SK-N-DZ (cell line): ENCODE measurements at regions not wholly inside any gene's neighbourhood (a gene's known extent, or its start where the extent isn't known, plus 50 kb on each side); places are given as distances from the start of the nearest gene placed in this dataset.

Experiments used
- DNase-seq: peaks from one replicate; pipeline ENCODE4 v3.0.0-alpha.2; 2015; ENCODE audit warnings: low spot score

DNA sequence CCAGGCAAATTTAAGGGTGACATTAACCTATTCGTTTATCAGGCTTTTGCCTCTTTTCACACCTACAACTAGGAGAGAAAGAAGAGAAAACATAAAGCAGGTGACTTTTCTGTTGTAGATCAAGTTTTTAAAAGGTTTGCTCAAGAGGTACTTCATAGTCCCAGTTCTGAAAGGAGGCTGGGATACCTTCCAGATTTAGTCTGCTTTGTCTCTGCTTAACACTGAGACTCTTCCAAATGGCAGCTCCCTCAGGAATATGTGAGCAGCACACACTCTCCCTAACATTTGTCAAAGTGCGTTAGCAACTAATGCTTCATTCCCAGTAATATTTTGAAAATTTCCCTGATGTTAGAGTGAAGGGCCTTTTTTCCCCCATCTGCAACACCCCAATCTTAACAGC lies 133.7 kb upstream of the RASSF8 start:
- DNase-seq = no peak

DNA sequence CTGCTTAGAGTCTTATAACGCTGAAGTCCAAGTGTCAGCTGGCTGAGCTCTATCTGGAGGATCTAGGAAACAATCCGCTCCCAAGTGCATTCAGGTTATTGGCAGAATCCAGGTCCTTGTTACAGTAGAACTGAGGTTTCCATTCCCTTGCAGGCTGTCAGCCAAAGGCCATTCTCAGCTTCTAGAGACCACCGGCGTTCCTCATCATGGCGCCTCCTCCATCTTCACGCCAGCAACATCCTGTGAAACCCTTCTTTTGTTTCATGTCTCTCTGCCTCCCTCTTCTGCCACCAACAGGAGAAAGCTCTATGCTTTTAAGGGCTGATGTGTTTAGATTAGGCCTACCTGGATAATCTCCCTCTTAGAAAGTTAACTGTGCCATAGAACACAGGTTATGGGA lies 133.0 kb upstream of the RASSF8 start:
- peak; percentile 24 for DNase-seq

DNA sequence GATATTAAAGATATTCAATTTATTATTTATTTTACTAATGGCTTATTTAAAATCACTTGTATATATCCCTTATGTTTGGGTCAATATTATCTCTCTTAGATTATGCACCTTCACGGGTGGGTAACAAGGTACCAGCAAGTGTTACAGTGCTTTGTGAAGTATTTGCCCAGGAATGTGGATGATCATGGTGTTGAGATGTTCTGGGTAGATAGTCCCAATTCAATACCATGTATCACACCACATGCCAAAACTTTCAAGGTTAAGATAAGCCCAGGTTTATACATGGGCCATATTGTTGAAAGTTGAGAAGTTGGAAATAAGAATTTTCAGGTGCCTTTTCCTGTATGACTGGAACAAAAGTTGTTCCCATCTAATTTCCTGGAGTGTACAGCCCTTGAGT lies 131.3 kb upstream of the RASSF8 start:
- no peak for DNase-seq

DNA sequence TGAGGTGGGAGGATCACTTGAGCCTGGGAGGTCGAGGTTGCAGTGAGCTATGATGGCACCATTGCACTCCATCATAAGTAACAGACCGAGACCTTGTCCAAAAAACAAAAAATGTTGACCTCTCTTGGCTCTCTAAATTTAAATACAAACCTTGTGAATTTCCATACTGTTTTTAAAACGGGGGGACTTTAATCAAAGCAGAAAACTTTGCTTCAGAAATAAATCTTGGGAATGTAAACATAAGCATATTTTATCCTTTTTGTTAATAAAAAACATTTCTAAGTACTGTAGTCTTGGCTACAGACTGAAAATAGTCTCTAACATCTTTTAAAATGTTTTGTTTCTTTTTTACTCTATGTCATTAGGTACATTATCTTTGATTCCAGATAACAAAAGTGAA lies 130.7 kb upstream of the RASSF8 start:
- DNase-seq = no peak

DNA sequence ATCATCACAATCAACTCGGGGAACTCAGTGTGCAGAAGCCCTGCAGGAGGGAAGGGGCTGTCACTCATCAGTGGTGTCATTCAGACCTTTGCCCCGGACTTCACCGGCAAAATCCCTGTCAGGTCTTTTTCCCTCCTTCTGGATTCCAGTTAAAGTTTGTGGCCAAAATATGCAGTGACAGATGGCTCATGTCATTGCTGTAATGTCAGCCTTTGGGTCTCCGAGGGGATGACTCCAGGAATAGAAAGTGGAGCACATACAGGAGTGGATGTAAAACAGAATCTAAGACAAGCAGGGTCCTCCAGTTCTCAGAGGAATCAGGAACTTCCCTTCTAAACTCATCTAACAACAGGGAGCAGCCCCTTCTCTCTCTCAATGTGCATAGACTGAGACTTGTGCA lies 130.3 kb upstream of the RASSF8 start:
- no peak for DNase-seq

DNA sequence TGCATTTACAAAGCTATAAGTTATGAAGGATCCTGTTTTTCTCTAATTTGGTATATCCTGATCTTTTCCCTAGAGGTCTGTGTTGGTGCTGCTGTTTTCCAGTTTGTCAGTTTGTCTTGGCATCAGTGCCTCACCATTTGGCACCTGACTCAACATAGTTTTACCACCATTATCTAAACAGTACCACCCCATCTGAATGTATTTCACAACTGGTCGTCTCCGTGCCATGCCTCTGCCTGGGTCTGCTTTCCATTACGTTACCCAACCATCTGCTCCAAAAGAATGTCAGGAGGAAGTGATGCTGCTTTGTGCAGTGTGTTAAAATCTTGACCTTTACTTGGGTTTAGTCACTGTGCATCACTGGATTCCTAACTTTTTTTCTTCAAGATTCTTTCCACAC lies 129.3 kb upstream of the RASSF8 start:
- no peak for DNase-seq

DNA sequence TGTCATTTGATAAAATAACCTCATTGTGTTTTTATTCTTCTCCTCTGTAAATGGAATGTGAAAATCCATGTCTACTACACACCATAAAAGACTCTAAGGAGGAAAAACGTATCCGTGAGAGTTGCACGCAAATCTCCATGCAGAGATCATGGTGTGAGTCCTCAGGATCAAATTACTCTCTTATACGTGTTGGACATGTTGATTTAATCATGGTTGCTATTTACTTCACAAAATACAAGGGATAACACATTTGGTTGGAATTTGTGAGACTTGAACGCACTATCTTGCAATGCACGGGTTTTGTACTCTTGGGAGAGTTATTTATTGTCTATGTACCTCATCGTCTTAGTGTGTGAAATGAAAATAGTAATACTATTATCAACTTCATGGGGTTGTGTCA lies 128.0 kb upstream of the RASSF8 start:
- no peak for DNase-seq

DNA sequence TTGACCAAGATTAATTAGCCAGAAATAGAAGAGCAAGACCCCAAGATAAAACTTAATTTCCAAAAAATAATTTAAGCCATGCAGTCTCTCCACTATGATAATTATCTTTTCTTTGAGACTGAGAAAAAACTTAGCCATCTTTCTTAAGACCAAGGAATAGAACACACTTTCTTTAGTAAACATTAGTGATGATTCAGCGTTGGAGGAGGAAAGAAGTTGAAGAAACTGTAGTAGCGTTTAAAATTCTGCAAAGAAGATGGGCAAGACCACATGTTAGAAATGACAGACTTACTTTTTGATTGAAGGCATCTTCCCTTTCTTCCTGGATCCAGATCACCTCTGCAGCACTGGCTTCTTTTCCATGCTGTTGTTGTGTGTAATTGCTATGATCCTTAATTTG lies 124.8 kb upstream of the RASSF8 start:
- no peak for DNase-seq

DNA sequence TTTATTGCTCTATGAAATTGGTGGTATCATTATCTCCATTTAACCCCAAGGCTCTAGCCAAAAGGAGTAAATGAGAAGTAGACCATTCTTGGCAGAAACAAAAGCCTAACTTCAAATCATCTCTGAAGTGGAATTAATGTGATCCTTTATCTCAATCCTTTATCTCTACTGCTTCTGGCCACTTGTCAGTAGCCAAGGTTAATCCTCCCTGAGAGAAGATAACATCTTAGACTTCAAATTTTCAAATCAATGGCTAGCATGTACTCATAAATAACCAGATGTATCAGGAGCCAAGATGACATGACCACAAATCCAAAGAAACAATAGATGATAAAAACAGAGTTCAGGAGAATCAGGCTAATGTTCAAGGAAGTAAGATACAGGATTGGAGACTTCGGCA lies 123.1 kb upstream of the RASSF8 start:
- DNase-seq = peak; percentile 46

DNA sequence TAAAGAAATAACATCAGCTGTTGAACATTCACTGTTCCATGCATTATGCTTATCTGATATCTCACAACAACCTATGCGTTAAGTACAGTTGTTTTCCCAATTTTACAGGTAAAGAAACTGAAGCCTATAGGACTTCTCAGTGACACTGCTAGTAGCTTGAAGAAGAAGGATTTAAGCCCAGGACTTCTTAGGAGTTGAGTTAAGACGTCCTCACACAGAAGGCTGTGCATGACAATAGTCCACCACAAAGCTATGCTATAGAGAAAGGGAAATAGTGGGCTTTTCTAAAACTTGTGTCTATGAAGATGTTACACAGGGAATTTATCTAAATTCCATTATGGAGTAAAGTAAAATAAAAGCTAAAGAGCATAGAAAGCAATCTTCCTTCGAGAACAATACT lies 120.5 kb upstream of the RASSF8 start:
- no peak for DNase-seq

DNA sequence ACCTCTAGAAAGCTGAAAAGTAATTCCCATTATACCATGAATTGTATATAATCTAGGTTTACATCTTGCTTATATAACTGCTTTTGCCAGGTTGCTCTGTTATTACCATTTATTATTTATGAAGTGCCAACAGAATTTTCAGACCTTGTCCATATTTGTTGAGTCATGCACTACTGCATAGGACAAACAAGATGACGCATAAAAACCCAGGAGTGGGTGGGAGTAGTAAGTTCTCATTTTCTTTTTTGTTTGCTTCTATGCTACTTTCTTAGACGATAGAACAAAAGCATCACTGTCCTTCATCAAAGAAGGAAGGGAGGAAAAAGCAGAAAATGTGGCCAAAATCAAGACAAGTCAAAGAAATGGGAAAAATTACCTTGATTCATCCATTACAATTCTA lies 119.0 kb upstream of the RASSF8 start:
- DNase-seq = no peak

DNA sequence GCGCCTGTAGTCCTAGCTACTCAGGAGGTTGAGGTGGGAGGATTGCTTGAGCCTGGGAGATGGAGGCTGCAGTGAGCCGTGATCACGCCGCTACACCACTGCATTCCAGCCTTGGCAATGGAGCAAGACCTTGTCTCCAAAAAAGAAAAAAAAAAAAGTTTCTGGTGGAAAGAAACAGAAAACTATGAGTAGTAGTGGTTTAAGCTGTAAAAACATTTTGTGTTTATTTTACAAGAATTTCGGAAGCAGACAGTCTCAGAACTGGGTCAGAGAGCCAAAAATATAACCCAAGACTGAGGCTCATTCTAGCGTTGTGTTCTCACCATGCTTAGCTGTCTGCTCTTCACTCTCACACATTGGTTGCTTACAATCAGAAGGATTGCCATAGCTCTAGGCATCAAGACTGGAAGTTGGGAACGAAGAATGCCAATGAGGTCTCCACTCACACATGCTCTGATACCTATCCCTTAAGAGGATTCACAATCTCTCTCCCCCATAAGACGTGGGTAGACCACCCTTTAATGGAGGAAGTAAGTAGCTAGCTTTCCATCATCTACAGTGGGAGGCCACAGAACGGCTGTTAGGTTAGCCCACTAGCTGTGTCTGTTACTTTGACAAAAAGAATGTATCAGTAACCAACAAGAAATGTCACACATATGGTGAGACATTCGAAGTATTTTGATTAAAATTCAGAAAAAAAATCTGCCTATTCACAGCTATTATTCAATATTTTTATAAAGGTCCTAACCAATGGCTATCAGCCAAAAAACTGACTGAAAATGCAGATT lies 117.6 kb upstream of the RASSF8 start:
- DNase-seq = no peak

DNA sequence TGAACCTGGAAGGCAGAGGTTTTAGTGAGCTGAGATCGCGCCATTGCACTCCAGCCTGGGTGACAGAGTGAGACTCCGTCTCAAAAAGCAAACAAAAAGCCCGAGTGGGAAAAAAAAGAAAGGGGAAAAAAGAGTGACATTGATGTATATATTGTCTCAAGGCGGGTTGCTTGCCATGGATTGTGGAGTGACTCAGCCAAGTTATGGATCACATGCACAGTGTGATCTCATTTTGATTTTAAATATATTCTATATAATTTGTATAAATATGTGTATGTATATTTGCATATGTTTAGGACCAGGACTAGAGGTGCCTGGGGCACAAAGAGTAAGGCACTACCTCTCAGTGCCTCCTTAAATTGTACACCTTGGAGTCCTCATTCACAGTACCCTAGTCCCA lies 116.2 kb upstream of the RASSF8 start:
- no peak for DNase-seq

DNA sequence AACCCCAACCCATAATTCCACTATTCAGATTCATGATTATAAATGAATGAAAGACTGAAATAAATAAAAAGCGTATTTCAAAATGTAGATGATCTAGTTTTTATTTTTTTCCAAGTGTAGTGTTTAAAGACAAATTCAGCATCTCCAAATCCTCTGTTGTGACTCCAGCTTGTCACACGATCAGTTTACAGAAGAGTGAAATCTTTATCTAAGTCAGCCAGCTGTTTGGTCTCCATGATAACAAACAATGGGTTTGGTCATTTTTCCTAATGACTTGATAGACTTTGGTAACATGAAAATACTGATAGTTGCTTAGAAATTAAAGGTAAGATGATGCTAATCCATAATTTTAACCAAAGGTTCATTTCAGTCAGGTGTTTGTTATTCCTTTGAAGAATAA lies 114.5 kb upstream of the RASSF8 start:
- no peak for DNase-seq

DNA sequence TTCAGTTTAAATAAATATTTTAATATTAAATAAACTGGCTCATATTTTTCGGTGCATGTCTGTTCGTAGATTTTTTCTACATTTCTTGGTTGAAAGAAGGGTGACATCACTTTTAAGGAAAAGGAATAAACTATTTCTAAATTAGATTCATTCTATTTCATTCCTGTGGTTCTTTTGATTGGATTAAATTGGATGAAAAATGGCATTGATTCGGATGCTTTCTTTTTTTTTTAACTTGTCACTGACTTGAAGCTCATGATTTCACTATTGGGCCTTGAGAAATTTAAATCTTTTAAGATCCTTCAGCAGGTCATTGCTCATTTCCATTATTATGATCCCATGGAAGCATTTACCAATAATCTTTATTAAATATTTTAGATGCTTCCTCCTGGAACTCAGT lies 113.1 kb upstream of the RASSF8 start:
- DNase-seq = no peak

DNA sequence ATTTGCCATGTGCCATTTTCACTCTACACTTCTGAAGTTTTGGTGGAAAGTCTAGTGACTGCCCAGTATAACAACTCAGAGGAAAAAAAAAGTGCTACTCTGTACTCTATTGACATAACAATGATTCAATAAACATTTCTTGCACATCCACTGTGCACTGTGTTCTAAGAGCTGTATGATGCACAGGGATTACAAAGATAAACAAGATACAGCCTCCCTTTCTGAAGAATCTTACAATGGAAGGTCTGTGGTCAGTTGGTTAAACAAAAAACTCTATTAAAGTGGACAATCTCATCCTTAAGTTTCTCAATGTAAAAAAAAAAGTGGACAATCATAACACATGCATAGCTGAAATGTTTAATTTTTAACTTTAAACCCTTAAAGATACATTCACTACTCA lies 105.7 kb upstream of the RASSF8 start:
- no peak for DNase-seq

DNA sequence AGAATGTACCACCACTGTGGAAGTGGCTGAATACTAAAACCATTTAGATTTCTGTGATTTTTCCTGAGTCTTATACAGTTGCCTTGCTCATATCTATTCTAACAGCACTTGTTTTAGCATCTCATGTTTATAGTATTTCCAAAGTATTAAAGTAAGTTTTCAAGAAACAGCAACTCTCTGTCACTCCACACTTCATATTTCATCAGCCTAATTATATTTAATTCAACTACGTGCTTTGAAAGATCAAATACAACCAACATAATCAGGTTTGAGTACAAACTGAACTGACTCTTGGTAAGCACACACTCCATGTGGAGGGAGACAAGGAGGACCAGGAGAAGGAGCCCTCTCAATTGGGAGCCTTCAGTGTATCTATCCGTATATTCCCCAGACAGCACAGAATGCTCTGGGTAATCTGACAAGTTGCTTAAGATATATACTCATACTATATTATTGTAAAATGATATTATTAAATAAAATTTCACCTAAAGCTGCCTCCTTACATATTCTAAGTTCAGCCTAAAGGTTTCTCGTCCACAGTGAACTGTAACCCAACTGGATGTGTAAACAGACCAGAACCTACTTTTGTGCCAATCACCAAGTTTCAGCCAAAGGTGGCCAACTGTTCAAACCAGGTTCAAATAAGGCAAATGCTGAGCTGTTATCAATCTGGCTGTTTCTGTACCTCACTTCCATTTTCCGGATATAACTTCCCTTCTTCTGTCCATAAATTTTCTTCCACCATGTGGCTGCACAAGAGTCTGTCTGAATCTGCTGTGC lies 105.0 kb upstream of the RASSF8 start:
- no peak for DNase-seq

DNA sequence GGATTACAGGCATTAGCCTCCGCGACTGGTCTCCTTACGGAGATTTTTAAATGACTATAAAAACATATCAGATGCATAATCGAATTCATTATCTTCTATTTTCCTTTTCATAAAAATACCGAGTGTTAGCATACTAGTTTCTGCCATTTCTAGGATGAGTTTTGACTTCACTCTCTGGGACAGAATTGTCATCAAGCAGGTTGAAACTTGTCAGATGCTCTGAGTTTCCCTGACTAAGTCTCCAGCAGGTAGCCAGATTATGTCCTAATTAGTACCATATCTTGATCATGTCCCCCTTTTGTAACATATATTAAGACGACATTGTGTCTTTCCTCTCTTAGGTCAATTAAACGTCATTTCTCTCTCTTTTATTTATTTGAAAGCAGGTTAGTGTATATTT lies 103.5 kb upstream of the RASSF8 start:
- no peak for DNase-seq

DNA sequence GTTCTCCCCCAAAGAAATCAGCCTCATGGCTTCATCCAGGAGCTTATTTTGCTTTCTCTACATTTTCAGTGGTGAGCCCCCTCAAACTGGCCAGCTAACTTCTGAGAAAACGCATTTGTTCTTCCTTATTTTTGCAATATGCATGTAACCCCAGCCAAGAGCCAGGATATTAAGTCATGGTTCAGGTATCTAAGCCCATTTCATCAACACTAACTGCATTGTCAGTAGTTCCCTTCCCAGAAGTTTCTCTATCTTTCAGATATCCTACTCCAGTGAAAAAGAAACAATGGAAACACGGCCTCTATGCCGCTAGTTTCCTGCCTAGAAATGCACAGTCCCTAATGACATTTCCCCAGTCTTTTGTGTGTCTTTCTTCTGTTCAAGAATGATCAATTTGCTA lies 102.8 kb upstream of the RASSF8 start:
- no peak for DNase-seq

DNA sequence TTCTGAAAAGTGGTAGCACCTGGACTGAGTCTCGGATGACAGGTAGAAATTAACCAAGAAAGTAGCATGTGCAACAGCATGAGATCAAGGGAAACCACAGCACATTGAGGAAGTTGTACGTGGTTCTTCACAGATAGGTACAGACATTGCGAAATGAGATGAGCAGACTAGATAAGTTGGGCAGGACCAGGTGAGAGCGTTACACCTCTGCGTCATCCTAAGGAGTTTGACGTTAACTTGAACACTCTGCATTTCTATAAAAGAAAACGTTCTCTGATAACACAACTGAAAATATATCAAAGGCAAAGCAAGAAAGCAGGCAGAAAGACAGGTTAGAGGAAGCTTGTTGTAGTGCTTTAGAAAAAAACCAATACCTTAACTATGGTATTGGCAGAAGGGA lies 98.5 kb upstream of the RASSF8 start:
- DNase-seq = no peak

DNA sequence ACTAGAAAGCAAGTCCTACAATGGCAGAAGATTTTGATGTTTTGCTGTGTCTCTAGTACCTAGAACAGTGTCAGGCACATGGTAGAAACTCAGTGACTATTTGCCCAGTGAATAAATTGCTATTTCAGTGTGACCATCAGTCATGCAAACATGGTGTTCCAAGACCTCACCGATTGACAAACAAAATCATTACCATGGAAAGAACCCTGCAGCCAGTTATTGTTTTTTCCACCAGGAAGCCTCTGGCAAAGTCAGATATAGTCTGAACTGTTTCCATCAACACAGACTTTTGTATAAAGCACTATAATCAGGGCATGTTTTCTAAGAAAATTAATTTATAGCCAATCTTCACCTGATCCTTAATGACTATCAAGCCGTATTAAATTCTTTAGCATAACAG lies 97.3 kb upstream of the RASSF8 start:
- DNase-seq = no peak

DNA sequence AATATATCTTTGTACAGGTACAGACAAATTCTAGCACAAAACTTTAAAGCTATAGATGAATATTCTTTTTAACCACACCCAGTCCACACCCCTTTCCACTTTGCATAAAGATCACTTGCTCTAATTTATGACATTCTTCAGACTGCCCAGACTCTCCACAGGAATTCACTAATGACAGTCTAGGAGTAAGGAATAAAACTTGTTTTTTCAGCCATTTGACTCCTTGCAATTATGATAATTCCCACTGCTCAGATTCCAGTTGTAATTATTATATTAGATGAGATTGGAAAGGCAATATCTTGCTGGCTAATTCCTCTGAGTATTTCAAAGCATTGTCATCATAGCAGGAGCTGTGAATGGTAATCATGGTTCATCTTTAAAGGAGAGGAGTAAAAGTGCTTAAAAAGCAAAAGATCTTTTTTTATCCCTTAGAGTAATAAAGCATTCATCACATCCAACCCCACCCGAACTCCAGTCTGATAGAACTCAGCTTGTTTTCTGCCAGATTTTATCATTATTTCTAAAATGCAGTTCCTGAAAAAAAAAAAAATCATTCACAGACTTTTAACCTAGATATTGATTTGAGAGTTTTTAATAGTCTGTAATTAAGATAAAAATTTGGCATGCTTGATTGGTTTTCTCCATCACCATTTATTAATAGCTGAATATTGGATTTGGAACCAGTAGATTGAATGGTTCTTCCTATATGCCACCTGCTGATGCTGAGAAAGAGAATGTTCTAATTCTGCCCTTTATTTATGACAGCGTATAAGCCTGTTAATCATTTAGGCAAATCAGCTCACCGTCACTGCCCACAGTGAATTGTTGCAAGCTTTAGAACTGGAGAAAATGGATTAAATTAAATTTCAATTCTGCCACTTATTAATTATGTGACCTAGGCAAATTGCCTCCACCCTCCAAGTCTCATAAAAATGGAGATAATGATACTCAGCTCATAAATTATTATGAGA lies 93.9 kb upstream of the RASSF8 start:
- DNase-seq = no peak
